Body of pancreas (tissue), 4 donors: ENCODE measurements at regions not wholly inside any gene's neighbourhood (a gene's known extent, or its start where the extent isn't known, plus 50 kb on each side); places are given as distances from the start of the nearest gene placed in this dataset.

Experiments used
- ATAC-seq: fragments of 150-250 bp; one replicate; pipeline ENCODE4 v1.9.1; 2016
- DNase-seq, 4 donors: peaks; one replicate each; pipeline ENCODE4 v3.0.0-alpha.2; 2019
- H3K27ac ChIP-seq, 4 donors: fragments of 200-600 bp; sonication (generic); 1 replicate in 3 of 4; 2 replicates in 1 of 4; pipeline versions ENCODE4 v1.5.1 to v1.6.1; 2016 to 2019; ENCODE audit warnings: mild to moderate bottlenecking in 1 of 4, mixed read lengths in 1 of 4, moderate library complexity in 1 of 4
- H3K27me3 ChIP-seq, 2 donors: fragments of 200-600 bp; sonication (generic); one replicate each; pipeline ENCODE4 v1.6.0; 2016; ENCODE audit warnings: mild to moderate bottlenecking in 1 of 2
- H3K36me3 ChIP-seq, 2 donors: fragments of 200-600 bp; sonication (generic); replicated peaks in 1 of 2; 2 replicates each; pipeline ENCODE4 v1.5.1; 2016; ENCODE audit warnings: low read depth in 2 of 2; ENCODE audit not compliant: insufficient read depth in 1 of 2
- H3K4me1 ChIP-seq: fragments of 200-600 bp; sonication (generic); one replicate; pipeline ENCODE4 v1.6.0; 2016
- H3K4me3 ChIP-seq, 2 donors: fragments of 200-600 bp; sonication (generic); 1 replicate in 1 of 2; 2 replicates in 1 of 2; pipeline ENCODE4 v1.5.1; 2016 to 2019
- H3K9me3 ChIP-seq, 3 donors: fragments of 200-600 bp; sonication (generic); 1 replicate in 2 of 3; 2 replicates in 1 of 3; pipeline ENCODE4 v1.5.1; 2016
- CTCF ChIP-seq, 7 experiments: fragments of 450-650 bp in 4 of 7; fragments of 200-600 bp in 3 of 7; sonication (generic) in 3 of 7; IDR thresholded peaks; one replicate each; pipeline ENCODE4 v1.5.1; 2016 to 2019; ENCODE audit warnings: antibody characterized with exemption in 7 of 7
- POLR2A ChIP-seq, 3 donors: fragments of 450-650 bp; IDR thresholded peaks; one replicate each; pipeline ENCODE4 v1.6.1; 2016; ENCODE audit warnings: antibody characterized with exemption in 3 of 3, mild to moderate bottlenecking in 2 of 3
- WGBS, 2 donors: methylation state at CpG; one replicate each; pipeline ENCODE4 v1.1.5; 2017; 5-methylcytosine and 5-hydroxymethylcytosine counted together
- intact Hi-C: fragments of 100-400 bp; cut with DNase I; formaldehyde crosslinking; loops from one replicate; pipeline ENCODE4 v1.15.1; 2023

- no peak overlapping the region for H3K27ac ChIP-seq
- H3K4me1 ChIP-seq: no peaks in the 10 kb centered on the region
- H3K36me3 ChIP-seq: no peaks in the 10 kb centered on the region
- no peak for TF ChIP-seq CTCF (IDR thresholded peaks at IDR 0.05)
- TF ChIP-seq POLR2A (IDR thresholded peaks at IDR 0.05): no peak
- ATAC-seq (no peak), DNase-seq (no peak)
- H3K27me3 ChIP-seq: no peaks in the 10 kb centered on the region
- no peak overlapping the region for H3K4me3 ChIP-seq
- WGBS, 2 donors: 28 to 32% methylated on average over 1 of the region's 1 CpG
- no peaks in the 10 kb centered on the region for H3K9me3 ChIP-seq
- intact Hi-C loops: no loop called here
Observed at GRCh38 chr1:80818211-80818610, 982.5 kb upstream of the ADGRL2 start.

- ATAC-seq: no peak
- Histone ChIP-seq H3K27me3 (no peaks in the 10 kb centered on the region), H3K27ac (no peak overlapping the region), H3K4me3 (no peak overlapping the region), H3K36me3 (no peaks in the 10 kb centered on the region), H3K4me1 (no peaks in the 10 kb centered on the region), H3K9me3 (no peaks in the 10 kb centered on the region)
- intact Hi-C loops: no loop called here
- no peak for DNase-seq
- TF ChIP-seq POLR2A (IDR thresholded peaks at IDR 0.05) (no peak), CTCF (IDR thresholded peaks at IDR 0.05) (no peak)
- WGBS, 2 donors: 36 to 44% methylated on average over 2 of the region's 2 CpGs
Observed at GRCh38 chr1:80807981-80808380, 992.8 kb upstream of the ADGRL2 start.

DNA sequence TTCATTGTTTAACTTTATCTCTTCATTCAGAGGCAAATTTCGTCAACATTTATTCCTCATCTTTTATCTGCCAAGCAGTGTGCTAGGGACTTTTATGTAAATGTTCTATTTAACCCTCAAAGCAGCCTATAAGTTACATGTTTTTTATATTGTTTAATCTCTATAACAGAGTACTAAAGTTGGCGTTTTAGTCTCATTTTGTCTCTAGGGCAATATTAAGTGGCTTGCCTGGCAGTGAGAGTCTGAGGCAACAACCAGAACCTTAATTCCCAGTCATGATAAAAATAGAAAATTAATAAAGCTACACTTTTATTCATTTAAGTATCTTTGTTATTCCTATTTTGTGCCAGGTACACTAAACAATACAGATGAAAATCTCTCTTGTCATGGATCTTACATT, 994.3 kb upstream of the ADGRL2 start:
- no peaks in the 10 kb centered on the region for H3K4me1 ChIP-seq
- 48 to 62% methylated on average over 2 of the region's 2 CpGs for WGBS, 2 donors
- DNase-seq: no peak
- no peaks in the 10 kb centered on the region for H3K9me3 ChIP-seq
- intact Hi-C loops: no loop called here
- no peak overlapping the region for H3K27ac ChIP-seq
- no peak for TF ChIP-seq CTCF (IDR thresholded peaks at IDR 0.05)
- no peak overlapping the region for H3K4me3 ChIP-seq
- ATAC-seq: no peak
- no peaks in the 10 kb centered on the region for H3K27me3 ChIP-seq
- H3K36me3 ChIP-seq: no peaks in the 10 kb centered on the region

GRCh38 chr1:80801695-80802094, 999.0 kb upstream of the ADGRL2 start:
- H3K9me3 ChIP-seq: no peaks in the 10 kb centered on the region
- intact Hi-C loops: no loop called here
- no peak overlapping the region for H3K4me3 ChIP-seq
- H3K36me3 ChIP-seq: no peaks in the 10 kb centered on the region
- no peaks in the 10 kb centered on the region for H3K4me1 ChIP-seq
- ATAC-seq: no peak
- no peaks in the 10 kb centered on the region for H3K27me3 ChIP-seq
- DNase-seq: no peak
- TF ChIP-seq CTCF (IDR thresholded peaks at IDR 0.05) (no peak), POLR2A (IDR thresholded peaks at IDR 0.05) (no peak)
- H3K27ac ChIP-seq: no peak overlapping the region

DNA sequence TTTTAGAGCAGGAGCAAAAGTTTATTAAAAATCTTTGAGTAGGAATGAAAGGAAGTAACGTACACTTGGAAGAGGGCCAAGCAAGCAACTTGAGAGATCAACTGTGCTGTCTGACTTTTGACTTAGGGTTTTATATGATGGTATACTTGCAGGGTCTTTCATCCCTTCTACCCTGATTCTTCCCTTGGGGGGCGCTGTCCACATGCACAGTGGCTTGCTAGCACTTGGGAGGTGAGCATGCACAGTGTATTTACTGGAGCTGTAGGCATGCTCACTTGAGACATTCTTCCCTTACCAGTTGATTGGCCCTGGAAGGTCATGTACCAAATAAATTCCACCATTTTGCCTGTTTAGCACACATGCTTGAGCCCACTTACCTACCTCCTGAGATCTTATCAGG, 1001.3 kb upstream of the ADGRL2 start:
- WGBS, 2 donors: 36 to 37% methylated on average over 2 of the region's 2 CpGs
- DNase-seq (no peak), ATAC-seq (no peak)
- Histone ChIP-seq H3K4me3 (no peak overlapping the region), H3K4me1 (no peaks in the 10 kb centered on the region), H3K36me3 (no peaks in the 10 kb centered on the region), H3K27me3 (no peaks in the 10 kb centered on the region), H3K9me3 (no peaks in the 10 kb centered on the region), H3K27ac (no peak overlapping the region)
- intact Hi-C loops: no loop called here
- TF ChIP-seq CTCF (IDR thresholded peaks at IDR 0.05) (no peak), POLR2A (IDR thresholded peaks at IDR 0.05) (no peak)
